GM23248 (cell line): ENCODE measurements at regions not wholly inside any gene's neighbourhood (a gene's known extent, or its start where the extent isn't known, plus 50 kb on each side); places are given as distances from the start of the nearest gene placed in this dataset.

Experiments
- EZH2 ChIP-seq: fragments of 200-600 bp; sonication (generic); IDR thresholded peaks from 2 replicates; pipeline ENCODE4 v1.6.1; 2018; ENCODE audit warnings: antibody characterized with exemption, mild to moderate bottlenecking; ENCODE audit not compliant: insufficient read depth, poor library complexity, severe bottlenecking
- EZH2phosphoT487 ChIP-seq: fragments of 200-600 bp; sonication (generic); IDR thresholded peaks from 2 replicates; pipeline ENCODE4 v1.6.1; 2018; ENCODE audit warnings: antibody characterized with exemption, moderate library complexity, mild to moderate bottlenecking, low read depth; ENCODE audit not compliant: insufficient read depth

DNA sequence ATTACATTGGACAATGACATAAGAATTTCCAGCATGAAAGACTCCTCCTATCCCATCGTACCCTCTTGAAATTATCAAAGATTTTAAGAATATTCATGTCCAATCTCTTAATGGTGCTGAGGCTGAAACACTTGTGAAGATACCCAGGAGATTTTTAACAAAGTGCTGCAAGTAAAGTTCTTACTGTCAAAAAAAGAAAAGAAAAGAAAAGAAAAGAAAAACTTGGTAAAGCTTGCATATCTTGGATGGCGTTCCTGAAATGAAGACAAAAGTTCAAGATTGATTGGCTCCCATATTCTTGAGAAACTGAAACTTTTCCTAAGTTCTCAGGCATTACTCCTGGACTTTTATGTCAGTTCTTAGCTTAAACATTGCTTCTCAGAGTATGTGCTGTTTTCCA, 1010.5 kb upstream of the PIK3C3 start:
- no peak for TF ChIP-seq EZH2phosphoT487
- no peak for TF ChIP-seq EZH2
